Coronary artery (tissue), 2 donors: ENCODE measurements at regions not wholly inside any gene's neighbourhood (a gene's known extent, or its start where the extent isn't known, plus 50 kb on each side); places are given as distances from the start of the nearest gene placed in this dataset.

Experiments used
- DNase-seq: peaks from one replicate; pipeline ENCODE4 v3.0.0-alpha.2; 2017; ENCODE audit warnings: low spot score
- H3K27ac ChIP-seq, 2 donors: fragments of 200-600 bp; sonication (generic); one replicate each; pipeline ENCODE4 v1.5.1; 2016 to 2019
- H3K4me3 ChIP-seq: fragments of 200-600 bp; sonication (generic); 2 replicates; pipeline ENCODE4 v1.5.1; 2016; ENCODE audit warnings: mild to moderate bottlenecking, moderate library complexity
- CTCF ChIP-seq: fragments of 200-600 bp; sonication (generic); IDR thresholded peaks from one replicate; pipeline ENCODE4 v1.5.1; 2019; ENCODE audit warnings: antibody characterized with exemption

- Histone ChIP-seq H3K27ac (peak overlapping the region in 1 of 2 donors; percentile 84), H3K4me3 (peak overlapping the region; percentile 31)
- DNase-seq: peak; percentile 92
- TF ChIP-seq CTCF: no peak
Observed at GRCh38 chr1:229117664-229118300, 153.1 kb upstream of the RAB4A start.

GRCh38 chr1:229118477-229119061 is 152.3 kb upstream of the RAB4A start:
- Histone ChIP-seq H3K27ac (peak overlapping the region in 1 of 2 donors; percentile 84), H3K4me3 (no peak overlapping the region)
- no peak for TF ChIP-seq CTCF
- DNase-seq: no peak

DNA sequence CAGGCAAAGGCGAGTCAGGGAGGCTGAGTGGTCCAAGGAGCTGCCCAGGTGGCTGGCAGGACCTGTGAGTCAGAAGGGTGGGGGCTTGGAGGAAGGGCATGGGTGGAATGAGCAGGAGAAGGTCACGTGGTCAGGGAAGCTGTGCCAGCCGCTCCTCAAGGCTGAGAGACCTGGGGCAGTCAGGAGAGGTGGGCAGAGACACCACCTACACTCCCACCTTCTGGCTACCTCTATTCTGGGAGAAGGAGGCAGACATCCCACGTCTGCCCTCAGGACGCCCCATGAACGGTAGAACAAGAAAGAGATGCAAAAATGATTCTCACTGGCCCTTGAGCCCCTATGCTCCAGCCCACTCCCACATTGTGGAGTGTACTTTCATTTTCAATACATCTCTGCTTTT is 151.8 kb upstream of the RAB4A start:
- Histone ChIP-seq H3K27ac (peak overlapping the region in 1 of 2 donors; percentile 77), H3K4me3 (no peak overlapping the region)
- no peak for TF ChIP-seq CTCF
- no peak for DNase-seq

GRCh38 chr1:229119876-229120275 is 151.0 kb upstream of the RAB4A start:
- TF ChIP-seq CTCF: no peak
- Histone ChIP-seq H3K4me3 (no peak overlapping the region), H3K27ac (peak overlapping the region in 1 of 2 donors; percentile 77)
- DNase-seq: no peak

DNA sequence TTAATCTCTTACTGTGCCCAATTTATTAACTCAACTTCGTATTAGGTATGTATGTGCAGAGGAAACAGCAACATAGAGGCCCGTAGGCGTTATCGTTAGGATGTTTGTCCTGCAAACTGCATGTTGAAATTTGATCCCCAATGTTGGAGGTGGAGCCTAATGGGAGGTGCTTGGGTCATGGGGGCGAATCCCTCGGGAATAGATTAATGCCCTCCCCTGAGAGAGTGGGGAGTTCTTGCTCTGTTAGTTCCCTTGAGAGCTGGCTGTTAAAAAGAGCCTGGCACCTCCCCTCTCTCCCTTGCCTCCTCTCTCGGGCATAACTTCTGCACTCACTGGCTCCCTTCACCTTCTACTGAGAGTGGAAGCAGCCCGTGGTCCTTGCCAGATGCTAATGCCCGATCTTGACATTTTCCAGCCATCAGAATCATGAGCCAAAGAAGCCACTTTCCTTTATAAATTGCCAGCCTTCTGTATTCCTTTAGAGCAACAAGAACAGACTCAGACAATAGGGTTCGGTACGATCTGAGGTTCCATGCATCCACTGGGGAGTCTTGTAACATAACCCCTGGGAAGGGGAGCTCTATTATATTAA is 149.0 kb upstream of the RAB4A start:
- H3K4me3 ChIP-seq: no peak overlapping the region
- H3K27ac ChIP-seq: peak overlapping the region in 1 of 2 donors; percentile 77
- TF ChIP-seq CTCF: no peak
- no peak for DNase-seq

DNA sequence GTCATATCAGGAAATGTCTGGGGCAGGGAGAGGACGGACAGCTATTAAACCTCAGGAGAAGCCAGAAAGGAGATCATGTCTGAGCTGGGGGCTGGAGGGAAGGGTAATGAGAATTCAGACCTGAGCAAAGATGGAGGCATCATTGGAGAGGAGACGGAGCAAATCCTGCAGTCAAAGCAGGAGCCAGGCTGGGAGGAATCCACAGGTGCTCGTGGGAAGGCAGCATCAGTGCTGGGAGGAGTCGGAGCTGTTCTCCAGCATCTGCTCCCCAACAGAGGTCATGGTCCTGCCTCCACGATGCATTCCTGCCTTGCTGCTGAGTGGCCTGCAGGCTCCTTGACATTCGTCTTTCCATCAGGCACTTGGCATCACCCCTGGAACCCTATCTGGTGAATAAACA is 148.3 kb upstream of the RAB4A start:
- Histone ChIP-seq H3K27ac (no peak overlapping the region), H3K4me3 (no peak overlapping the region)
- no peak for TF ChIP-seq CTCF
- no peak for DNase-seq

DNA sequence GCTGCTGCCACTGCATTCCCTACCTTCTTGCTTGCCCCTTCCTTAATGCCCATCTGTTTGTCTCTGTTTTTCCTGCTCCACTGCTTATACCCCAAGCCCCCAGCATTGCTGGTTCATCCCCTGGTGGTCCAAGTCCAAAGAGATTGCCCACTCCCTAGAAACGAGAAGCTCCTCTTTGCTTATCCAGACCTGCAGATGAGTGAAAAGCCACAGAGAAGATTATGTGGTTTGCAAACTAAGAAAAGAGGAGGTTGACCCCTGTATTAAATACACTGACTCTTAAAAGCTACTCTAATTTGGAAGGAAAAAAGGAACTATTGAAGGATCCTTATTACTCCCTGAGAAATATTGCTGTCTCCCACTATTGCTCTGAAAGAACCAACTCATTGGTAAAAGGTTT is 146.8 kb upstream of the RAB4A start:
- no peak for TF ChIP-seq CTCF
- no peak for DNase-seq

More for the DNA sequence above, 146.8 kb upstream of the RAB4A start:
- H3K27ac ChIP-seq: no peak overlapping the region
- no peak overlapping the region for H3K4me3 ChIP-seq
